Choroid plexus epithelial cell (primary cell): ENCODE measurements at regions not wholly inside any gene's neighbourhood (a gene's known extent, or its start where the extent isn't known, plus 50 kb on each side); places are given as distances from the start of the nearest gene placed in this dataset.

Experiments used
- DNase-seq: peaks from one replicate; pipeline ENCODE4 v3.0.0-alpha.2; 2010; ENCODE audit warnings: low read depth
- H3K4me3 ChIP-seq: 2 replicates; pipeline ENCODE4 v1.5.1; 2011; ENCODE audit warnings: low read depth, mild to moderate bottlenecking, control low read depth, low read length, moderate library complexity
- TF ChIP-seq, protein P1 (sequence below): conservative IDR thresholded peaks from 2 replicates; pipeline ENCODE4 v1.5.1; 2011; ENCODE audit warnings: low read depth, mild to moderate bottlenecking, control low read depth, inconsistent platforms, low read length, moderate library complexity

DNA sequence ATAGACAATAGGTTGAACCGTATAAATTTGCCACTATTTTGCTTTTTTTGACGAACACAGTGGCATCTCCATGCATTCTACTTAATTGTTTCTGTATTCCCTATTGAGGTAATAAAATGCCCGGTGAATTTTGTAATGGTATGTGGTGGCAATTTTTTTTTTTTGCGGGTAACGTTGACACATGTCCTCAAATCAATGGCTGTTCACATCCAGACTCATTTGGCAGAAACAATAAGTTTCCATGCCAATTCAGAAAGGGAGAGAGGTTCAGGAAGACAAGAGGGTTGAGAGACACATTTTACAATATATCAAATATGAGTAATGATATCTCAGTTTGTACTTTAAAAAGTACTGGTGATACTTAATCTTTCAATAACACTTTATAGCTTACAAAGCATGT is 463.9 kb downstream of the WDR72 start:
- no peak overlapping the region for H3K4me3 ChIP-seq
- DNase-seq: no peak
- TF ChIP-seq, protein P1, sequence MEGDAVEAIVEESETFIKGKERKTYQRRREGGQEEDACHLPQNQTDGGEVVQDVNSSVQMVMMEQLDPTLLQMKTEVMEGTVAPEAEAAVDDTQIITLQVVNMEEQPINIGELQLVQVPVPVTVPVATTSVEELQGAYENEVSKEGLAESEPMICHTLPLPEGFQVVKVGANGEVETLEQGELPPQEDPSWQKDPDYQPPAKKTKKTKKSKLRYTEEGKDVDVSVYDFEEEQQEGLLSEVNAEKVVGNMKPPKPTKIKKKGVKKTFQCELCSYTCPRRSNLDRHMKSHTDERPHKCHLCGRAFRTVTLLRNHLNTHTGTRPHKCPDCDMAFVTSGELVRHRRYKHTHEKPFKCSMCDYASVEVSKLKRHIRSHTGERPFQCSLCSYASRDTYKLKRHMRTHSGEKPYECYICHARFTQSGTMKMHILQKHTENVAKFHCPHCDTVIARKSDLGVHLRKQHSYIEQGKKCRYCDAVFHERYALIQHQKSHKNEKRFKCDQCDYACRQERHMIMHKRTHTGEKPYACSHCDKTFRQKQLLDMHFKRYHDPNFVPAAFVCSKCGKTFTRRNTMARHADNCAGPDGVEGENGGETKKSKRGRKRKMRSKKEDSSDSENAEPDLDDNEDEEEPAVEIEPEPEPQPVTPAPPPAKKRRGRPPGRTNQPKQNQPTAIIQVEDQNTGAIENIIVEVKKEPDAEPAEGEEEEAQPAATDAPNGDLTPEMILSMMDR: no peak

DNA sequence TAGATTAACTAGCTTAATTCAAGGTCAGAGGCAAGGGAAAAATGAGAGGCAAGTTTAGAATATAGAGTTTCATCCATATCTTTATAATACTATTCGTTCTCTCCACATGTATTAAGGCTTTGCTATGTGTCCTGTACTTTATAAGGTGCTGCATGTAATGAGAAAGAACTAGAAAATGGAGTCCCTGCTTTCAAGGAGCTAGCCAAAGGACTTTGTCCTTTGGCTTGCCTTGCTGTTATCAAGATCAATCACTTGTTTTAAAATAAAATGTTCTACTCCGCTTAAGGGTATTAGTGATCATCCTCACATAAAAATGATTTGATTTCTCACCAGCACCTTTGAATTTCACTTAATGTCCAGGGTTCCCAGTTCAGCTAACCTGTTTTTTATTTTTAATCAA is 470.9 kb downstream of the WDR72 start:
- H3K4me3 ChIP-seq: no peak overlapping the region
- TF ChIP-seq, protein P1: no peak
- DNase-seq: no peak

DNA sequence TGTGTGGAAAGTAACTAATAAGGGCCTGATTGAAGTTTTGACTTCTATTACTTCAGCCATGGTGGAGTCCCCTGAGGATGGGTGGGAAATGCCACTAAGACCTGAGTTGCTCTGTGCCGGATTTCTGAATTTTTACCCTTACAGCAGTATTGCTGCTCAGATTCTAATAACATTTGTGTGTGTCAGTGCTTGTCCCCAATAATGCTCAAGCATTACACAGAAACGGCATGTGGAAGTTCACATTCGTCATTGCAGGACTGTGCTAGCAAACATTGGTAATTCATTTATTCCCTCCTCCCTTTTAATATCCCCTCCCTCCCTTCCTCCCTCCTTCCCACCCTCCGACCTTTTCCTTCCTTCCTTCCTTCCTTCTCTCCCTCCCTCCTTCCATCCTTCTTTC is 484.5 kb upstream of the ONECUT1 start:
- TF ChIP-seq, protein P1: no peak
- H3K4me3 ChIP-seq: no peak overlapping the region
- DNase-seq: no peak

DNA sequence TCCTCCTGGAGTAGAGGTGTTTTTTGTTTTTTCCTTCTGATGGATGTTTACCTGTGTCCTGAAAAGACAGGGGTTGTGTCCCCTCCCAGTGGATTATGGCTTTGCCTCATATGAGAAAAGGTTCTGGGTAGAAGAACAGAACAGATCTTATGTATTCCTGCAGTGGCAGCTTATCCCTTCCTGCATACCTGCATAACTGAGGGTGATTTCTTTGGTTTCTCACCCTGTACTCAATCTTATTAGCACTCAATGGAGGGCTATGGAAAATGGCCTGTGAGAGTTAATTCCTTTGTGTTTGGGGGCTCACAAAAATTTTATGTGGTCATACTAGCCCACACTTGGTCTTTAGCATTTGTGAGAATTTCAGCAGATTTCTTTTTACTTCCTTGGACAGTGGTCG is 482.0 kb upstream of the ONECUT1 start:
- DNase-seq: no peak
- H3K4me3 ChIP-seq: no peak overlapping the region
- TF ChIP-seq, protein P1: no peak

DNA sequence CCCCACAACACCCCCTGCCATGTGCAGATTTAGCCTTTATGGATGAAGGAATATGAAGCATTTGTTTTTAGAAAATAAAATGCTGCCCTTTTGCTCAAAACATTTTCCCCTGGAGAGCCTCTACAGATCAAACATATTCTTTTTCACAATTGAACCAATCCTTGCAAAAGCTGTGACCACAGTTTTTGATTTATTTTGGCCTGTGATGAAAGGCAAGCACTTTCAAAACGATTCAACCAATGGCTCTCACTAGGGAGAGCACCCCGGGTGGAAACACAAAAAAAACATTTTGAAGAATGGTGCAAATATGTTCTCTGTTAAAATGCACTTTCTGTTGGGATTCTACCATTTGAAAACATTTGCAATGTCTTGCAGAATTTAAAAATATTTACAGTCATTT is 476.0 kb upstream of the ONECUT1 start:
- H3K4me3 ChIP-seq: no peak overlapping the region
- no peak for DNase-seq
- TF ChIP-seq, protein P1: no peak

DNA sequence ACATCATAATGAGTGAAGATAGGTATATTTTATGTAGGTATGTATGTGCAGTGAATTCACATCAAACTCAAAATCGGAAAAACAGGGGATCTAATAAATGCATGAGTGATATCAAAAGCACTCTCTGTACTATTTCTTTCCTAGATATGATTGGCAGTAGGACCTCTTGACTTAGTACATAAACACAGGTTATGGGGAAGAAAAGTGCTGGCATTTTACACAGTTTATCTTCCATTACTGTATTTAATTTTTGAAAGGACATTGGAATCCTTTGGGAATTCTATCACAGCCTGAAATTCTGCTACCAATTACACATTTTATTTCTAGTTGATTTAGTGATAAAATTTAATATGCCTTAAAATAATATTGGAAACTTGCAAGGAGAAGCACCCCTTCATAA is 470.5 kb upstream of the ONECUT1 start:
- TF ChIP-seq, protein P1: no peak
- no peak for DNase-seq

DNA sequence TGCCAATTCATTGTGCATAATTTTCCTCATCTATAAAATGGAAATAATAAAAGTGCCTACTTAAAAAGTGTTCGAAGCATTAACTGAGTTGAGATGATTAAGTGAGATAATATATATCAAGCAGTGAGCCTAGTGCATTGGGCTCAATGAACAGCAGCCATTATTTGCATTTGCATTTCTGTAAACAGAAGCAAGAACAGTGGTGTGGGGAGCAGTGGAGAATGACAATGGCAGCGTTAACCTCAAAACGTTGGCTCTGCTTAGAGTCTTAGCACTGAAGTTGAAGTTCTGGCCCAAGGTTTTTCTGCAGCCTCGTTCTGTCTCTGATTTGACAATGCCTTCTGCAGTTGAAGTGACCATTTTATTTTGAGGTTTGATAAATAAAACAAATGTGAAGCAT is 466.3 kb upstream of the ONECUT1 start:
- no peak for DNase-seq
- no peak overlapping the region for H3K4me3 ChIP-seq

More for the DNA sequence above, 470.5 kb upstream of the ONECUT1 start:
- H3K4me3 ChIP-seq: no peak overlapping the region

More for the DNA sequence above, 466.3 kb upstream of the ONECUT1 start:
- TF ChIP-seq, protein P1: no peak
